SH-SY5Y (cell line): ENCODE measurements at regions not wholly inside any gene's neighbourhood (a gene's known extent, or its start where the extent isn't known, plus 50 kb on each side); places are given as distances from the start of the nearest gene placed in this dataset.

Experiments
- GATA2 ChIP-seq: IDR thresholded peaks from 2 replicates; pipeline ENCODE4 v1.6.1; 2011; ENCODE audit warnings: mild to moderate bottlenecking, low read depth, low read length
- GATA3 ChIP-seq: IDR thresholded peaks from 2 replicates; pipeline ENCODE4 v1.6.1; 2011; ENCODE audit warnings: low read depth, mild to moderate bottlenecking, low read length, moderate library complexity

GRCh38 chr1:4058122-4058521, 158.1 kb upstream of the C1orf174 start:
- TF ChIP-seq GATA3 (no peak), GATA2 (no peak)
